ENCODE measurements at regions not wholly inside any gene's neighbourhood (a gene's known extent, or its start where the extent isn't known, plus 50 kb on each side); places are given as distances from the start of the nearest gene placed in this dataset.

- peaks cover 3% of the 10 kb centered on the region; the same call in 1 of the 2 replicates for H3K4me1 Mint-ChIP-seq
- DNase-seq (ENCODE audit: low spot score) (no peak), ATAC-seq (no peak)
- TF ChIP-seq MAX (CRISPR knock-in tag; IDR thresholded peaks at IDR 0.05) (no peak), FOXP4 (CRISPR knock-in tag; IDR thresholded peaks at IDR 0.05) (no peak), ZBTB21 (CRISPR knock-in tag; IDR thresholded peaks at IDR 0.05; ENCODE audit: borderline replicate concordance) (no peak), NFE2L1 (CRISPR knock-in tag; IDR thresholded peaks at IDR 0.05) (no peak), CREB1 (CRISPR knock-in tag; IDR thresholded peaks at IDR 0.05) (no peak), NFATC4 (CRISPR knock-in tag; IDR thresholded peaks at IDR 0.05) (no peak), NR1H2 (CRISPR knock-in tag; IDR thresholded peaks at IDR 0.05) (no peak), TCF7 (CRISPR knock-in tag; IDR thresholded peaks at IDR 0.05; ENCODE audit: low read depth) (no peak), ATF1 (CRISPR knock-in tag; IDR thresholded peaks at IDR 0.05) (no peak), TP53 (CRISPR knock-in tag; IDR thresholded peaks at IDR 0.05) (no peak), MXD4 (CRISPR knock-in tag; IDR thresholded peaks at IDR 0.05; ENCODE audit: borderline replicate concordance) (no peak), GRHL2 (CRISPR knock-in tag; IDR thresholded peaks at IDR 0.05; ENCODE audit: insufficient replicate concordance, severe bottlenecking) (no peak)
- TF ChIP-seq, protein P1, sequence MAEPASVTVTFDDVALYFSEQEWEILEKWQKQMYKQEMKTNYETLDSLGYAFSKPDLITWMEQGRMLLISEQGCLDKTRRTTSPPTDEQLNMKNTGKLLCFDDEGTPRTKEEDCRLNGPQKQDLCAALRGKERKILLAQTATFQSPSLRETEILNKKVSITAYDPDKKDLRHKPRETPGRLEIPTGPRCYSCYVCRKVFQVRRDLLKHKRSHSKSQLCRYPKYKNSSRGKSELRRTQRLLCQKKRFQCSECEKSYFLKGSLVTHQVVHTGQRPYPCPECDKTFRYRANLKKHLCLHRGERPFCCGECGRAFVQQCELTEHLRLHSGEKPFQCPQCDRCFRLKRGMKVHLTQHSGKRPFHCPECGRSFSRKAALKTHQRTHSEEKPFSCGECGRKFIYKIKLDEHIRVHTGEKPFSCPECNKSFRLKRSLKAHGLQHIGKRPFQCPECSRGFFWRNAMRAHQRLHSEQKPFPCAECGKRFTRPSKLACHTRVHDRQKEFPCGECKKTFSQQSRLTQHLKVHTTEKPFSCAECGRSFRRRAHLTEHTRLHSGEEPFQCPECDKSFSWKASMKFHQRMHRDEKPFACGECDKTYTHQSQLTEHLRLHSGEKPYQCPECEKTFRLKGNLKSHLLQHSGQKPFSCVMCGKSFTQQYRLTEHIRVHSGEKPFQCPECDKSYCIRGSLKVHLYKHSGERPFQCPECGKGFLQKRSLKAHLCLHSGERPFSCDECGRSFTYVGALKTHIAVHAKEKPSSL (CRISPR knock-in tag; conservative IDR thresholded peaks at IDR 0.05), result no peak
- TF ChIP-seq, protein P2, sequence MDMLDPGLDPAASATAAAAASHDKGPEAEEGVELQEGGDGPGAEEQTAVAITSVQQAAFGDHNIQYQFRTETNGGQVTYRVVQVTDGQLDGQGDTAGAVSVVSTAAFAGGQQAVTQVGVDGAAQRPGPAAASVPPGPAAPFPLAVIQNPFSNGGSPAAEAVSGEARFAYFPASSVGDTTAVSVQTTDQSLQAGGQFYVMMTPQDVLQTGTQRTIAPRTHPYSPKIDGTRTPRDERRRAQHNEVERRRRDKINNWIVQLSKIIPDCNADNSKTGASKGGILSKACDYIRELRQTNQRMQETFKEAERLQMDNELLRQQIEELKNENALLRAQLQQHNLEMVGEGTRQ (CRISPR knock-in tag; IDR thresholded peaks at IDR 0.05), result no peak
- TF ChIP-seq, protein P3, sequence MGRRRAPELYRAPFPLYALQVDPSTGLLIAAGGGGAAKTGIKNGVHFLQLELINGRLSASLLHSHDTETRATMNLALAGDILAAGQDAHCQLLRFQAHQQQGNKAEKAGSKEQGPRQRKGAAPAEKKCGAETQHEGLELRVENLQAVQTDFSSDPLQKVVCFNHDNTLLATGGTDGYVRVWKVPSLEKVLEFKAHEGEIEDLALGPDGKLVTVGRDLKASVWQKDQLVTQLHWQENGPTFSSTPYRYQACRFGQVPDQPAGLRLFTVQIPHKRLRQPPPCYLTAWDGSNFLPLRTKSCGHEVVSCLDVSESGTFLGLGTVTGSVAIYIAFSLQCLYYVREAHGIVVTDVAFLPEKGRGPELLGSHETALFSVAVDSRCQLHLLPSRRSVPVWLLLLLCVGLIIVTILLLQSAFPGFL (CRISPR knock-in tag; IDR thresholded peaks at IDR 0.05; ENCODE audit: borderline replicate concordance), result no peak
- no peak overlapping the region for H3K27ac Mint-ChIP-seq
- no peaks in the 10 kb centered on the region for H3K36me3 Mint-ChIP-seq
- no peaks in the 10 kb centered on the region; the same call in 1 of the 2 replicates for H3K27me3 Mint-ChIP-seq (ENCODE audit: low read depth)
- ChIA-PET CTCF (no interaction called here), POLR2A (no interaction called here)
- no peak overlapping the region for H3K4me3 Mint-ChIP-seq
- no peaks in the 10 kb centered on the region for H3K9me3 Mint-ChIP-seq
Measured at GRCh38 chr4:164613256-164613655, 140.7 kb upstream of the SMIM31 start.

GRCh38 chr4:164613792-164614191 lies 140.1 kb upstream of the SMIM31 start:
- H3K36me3 Mint-ChIP-seq, result no peaks in the 10 kb centered on the region
- ChIA-PET POLR2A (no interaction called here), CTCF (no interaction called here)
- H3K27ac Mint-ChIP-seq, result no peak overlapping the region
- DNase-seq (ENCODE audit: low spot score) (no peak), ATAC-seq (no peak)
- no peak overlapping the region for H3K4me3 Mint-ChIP-seq
- TF ChIP-seq, protein P4, sequence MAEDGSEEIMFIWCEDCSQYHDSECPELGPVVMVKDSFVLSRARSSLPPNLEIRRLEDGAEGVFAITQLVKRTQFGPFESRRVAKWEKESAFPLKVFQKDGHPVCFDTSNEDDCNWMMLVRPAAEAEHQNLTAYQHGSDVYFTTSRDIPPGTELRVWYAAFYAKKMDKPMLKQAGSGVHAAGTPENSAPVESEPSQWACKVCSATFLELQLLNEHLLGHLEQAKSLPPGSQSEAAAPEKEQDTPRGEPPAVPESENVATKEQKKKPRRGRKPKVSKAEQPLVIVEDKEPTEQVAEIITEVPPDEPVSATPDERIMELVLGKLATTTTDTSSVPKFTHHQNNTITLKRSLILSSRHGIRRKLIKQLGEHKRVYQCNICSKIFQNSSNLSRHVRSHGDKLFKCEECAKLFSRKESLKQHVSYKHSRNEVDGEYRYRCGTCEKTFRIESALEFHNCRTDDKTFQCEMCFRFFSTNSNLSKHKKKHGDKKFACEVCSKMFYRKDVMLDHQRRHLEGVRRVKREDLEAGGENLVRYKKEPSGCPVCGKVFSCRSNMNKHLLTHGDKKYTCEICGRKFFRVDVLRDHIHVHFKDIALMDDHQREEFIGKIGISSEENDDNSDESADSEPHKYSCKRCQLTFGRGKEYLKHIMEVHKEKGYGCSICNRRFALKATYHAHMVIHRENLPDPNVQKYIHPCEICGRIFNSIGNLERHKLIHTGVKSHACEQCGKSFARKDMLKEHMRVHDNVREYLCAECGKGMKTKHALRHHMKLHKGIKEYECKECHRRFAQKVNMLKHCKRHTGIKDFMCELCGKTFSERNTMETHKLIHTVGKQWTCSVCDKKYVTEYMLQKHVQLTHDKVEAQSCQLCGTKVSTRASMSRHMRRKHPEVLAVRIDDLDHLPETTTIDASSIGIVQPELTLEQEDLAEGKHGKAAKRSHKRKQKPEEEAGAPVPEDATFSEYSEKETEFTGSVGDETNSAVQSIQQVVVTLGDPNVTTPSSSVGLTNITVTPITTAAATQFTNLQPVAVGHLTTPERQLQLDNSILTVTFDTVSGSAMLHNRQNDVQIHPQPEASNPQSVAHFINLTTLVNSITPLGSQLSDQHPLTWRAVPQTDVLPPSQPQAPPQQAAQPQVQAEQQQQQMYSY (CRISPR knock-in tag; IDR thresholded peaks at IDR 0.05), result no peak
- no peaks in the 10 kb centered on the region; the same call in 1 of the 2 replicates for H3K27me3 Mint-ChIP-seq (ENCODE audit: low read depth)
- peaks cover 3% of the 10 kb centered on the region; the same call in 1 of the 2 replicates for H3K4me1 Mint-ChIP-seq
- H3K9me3 Mint-ChIP-seq, result no peaks in the 10 kb centered on the region

Measured in WTC11 (cell line).